ENCODE measurements at regions not wholly inside any gene's neighbourhood (a gene's known extent, or its start where the extent isn't known, plus 50 kb on each side); places are given as distances from the start of the nearest gene placed in this dataset.

- no peak for DNase-seq (ENCODE audit: low read depth in 2 of 2)
Measured at GRCh38 chr21:16357994-16358393, 628.2 kb downstream of the USP25 start.

DNA sequence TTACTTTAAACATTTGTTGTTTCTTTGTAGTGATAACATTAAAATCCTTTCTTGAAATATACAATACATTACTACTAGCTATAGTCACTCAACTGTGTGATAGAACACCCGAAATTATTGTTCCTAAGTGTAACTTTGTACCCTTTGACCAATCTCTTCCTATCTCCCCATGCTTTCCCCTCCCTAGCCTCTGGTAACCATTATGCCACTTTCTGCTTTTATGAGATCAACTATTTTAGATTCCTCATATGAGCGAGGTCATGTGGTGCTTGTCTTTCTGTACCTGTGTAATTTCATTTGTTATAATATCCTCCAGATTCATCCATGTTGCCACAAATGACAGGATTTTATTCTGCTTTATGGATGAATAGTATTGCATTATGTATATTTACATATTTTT lies 629.0 kb downstream of the USP25 start:
- DNase-seq (ENCODE audit: low read depth in 2 of 2): no peak

DNA sequence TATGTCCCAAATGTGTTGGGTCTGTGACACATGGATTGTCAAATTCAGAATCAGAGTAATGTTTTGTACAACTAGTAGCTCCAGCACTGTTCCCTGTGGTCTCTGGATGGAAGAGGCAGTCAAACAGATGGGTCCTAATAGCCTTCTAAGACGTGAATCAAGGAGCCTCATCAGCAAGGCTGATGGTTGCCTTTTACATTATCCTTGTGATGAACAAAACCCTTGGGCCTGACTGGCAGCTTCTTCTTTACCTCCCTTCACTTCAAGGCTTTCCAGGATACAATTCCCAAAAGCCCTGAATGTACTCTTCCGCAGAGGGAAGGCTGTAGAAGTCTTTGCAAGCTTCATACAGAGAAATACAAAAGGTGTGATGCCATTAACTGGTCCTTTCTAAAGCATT lies 633.3 kb downstream of the USP25 start:
- DNase-seq (ENCODE audit: low read depth in 2 of 2): no peak

DNA sequence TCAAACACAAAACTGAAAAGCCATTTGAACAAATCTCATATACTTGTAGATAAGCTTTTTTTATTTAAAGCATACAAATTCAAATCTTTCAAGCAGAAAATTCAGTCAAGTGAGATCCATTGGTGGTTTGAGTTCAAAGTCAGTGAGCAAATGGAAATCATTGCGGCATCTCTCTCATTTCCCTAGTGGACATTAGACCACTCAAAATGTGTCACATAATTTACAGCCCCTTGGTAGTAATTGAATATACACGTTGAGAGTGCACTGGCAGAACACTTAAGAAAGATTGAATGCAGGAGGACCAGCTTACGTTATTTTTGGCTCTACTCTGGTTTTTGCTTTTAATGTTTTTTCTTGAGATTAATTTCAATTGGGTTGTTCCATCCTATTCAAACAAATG lies 633.7 kb downstream of the USP25 start:
- no peak for DNase-seq (ENCODE audit: low read depth in 2 of 2)

DNA sequence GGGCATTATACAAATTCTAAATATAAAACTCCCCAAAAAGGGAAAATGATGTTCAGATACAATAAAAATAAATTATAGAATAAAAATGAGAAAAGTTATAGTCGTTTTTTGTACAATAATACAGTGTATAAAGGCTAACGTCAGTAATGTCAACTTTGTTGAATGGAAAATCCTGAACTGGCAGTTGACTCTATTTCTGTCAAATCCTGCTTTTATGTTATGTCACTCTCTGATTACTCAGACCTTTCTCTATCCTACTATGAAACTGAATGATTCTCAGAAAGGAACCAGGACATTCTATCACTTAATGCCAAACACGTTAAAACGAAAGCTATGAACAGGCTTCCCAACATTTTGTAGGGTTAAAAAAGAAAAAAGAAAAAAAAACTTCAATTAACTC lies 636.4 kb downstream of the USP25 start:
- DNase-seq (ENCODE audit: low read depth in 2 of 2): no peak

DNA sequence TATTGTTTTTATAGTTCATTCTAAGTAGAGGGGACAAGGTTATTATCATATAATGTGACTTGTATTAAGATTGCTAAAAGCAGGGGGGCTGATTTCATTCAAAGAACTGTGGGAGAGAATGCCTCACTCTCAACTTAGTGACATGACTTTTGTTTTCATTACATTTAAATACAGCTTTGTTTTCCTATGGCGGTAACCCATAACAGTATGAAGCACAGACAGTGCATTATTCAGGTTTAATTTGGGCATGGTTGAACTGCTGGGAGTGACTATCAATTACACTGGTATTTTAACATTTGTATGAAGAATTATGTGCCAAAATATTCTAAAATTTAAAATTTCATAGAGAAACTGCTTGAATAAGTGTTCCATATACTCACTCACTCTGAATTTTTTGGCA lies 637.3 kb downstream of the USP25 start:
- DNase-seq (ENCODE audit: low read depth in 2 of 2): no peak

DNA sequence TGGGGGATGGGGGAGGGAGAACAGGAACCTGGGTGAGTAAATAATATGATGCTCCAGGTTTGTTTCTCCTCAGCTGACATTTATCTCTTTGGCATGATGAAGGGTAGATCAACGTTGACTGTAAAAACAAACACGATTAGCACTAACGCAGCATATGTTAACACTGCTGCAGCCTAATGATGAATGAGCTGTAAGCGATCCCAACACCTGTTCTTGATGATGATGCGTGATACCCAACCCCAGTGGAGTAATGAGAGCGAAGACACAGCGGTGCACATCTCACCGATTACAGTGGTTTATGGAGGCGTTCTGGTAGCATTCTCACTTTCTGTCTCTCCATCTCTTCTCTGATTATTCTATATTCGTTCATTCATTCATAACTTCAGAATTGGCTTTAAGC lies 640.4 kb downstream of the USP25 start:
- no peak for DNase-seq (ENCODE audit: low read depth in 2 of 2)

DNA sequence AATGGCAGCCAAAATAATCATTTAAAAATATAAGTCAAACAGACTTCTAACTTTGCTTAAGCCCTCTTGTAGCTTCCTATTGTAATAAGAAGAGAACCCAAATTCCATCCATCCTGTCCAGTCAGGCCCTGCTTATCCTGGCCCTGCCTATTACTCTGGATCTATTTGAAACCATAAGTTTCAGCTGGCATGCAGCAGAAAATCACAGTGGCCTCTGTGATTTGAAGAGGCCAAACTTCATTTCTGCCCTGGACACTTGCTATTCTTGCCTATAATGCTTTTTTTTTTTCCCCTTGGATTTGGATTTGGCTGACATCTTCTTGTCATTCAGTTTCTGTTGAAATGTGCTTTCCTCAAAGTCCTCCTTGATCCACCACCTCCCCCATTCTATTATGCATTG lies 642.8 kb downstream of the USP25 start:
- DNase-seq (ENCODE audit: low read depth in 2 of 2): no peak

DNA sequence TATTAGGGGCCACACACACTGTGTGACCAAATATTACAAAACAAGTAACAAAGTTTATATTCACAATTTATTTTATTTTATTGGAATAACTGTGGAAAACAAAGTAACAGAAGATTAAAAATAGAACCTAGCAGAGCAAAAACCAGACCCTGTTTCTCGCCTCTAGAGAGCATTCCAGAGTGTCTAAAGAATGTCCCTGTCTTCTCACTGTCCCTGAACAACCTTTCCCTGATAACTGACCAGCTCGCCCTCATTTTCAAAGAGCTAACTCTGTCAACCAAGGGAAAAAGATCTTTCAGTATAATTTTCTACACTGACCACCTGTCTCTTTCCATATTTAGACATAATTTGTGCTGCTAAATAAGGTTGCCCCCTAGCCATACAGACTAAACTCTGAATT lies 646.9 kb downstream of the USP25 start:
- DNase-seq (ENCODE audit: low read depth in 2 of 2): no peak

- DNase-seq (ENCODE audit: low read depth in 2 of 2): no peak
Measured at GRCh38 chr21:16377120-16377658, 647.4 kb downstream of the USP25 start.

DNA sequence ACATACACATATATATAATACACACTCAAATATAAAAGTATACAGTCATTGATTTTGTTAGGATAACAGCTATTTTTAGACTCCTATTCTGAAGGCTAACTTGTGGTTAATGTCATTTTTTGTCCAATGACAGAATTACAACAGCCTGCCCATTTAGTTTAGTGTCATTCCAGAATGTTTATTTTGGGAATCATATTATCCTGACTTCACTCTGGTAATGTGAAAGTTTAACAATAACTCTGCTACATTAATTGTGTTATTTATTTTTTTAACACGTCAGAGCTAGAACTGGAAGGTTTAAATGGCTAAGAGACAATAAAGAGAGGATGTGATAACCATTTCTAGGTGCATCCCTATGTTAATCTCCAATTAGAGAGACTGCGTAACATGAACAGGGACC lies 648.1 kb downstream of the USP25 start:
- no peak for DNase-seq (ENCODE audit: low read depth in 2 of 2)

DNA sequence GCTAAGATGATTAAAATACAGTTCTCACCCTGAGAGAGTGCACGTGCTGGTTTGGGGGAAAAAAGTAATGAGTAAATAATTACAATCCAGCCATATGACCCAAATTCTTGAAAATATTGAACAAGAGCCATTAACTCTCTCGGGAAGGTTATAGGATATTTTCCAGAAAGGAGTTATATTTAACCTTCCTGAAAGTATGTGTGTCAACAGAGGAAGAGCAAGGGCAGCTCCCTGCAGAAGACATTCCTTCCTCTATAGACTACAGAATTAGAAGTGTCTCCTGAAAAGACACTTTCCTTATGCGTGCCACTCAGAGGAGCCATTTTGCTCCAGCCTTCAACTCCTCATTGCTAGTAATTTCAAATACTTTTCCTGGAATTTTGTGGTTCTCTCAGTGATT lies 648.7 kb downstream of the USP25 start:
- DNase-seq (ENCODE audit: low read depth in 2 of 2): peak in 1 of 2 experiments; percentile 9

DNA sequence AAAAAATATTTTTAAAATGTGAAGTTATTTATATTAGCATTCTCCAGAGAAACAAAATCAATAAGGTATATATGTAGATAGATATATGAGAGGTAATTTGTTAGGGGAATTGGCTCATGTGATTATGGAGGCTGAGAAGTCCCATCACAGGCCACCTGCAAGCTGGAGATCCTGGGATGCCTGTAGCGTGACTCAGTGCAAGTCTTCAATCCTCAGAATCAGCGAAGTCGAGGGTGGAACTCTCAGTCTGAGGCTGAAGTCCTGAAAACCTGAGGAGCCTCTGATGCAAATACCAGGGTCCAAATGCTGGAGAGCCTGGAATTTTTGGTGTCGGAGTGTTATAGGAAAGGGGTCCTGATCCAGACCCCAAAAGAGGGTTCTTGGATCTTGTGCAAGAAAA lies 658.5 kb downstream of the USP25 start:
- no peak for DNase-seq (ENCODE audit: low read depth in 2 of 2)

- DNase-seq (ENCODE audit: low read depth in 2 of 2): no peak
Measured at GRCh38 chr21:16388911-16389560, 659.3 kb downstream of the USP25 start.

DNA sequence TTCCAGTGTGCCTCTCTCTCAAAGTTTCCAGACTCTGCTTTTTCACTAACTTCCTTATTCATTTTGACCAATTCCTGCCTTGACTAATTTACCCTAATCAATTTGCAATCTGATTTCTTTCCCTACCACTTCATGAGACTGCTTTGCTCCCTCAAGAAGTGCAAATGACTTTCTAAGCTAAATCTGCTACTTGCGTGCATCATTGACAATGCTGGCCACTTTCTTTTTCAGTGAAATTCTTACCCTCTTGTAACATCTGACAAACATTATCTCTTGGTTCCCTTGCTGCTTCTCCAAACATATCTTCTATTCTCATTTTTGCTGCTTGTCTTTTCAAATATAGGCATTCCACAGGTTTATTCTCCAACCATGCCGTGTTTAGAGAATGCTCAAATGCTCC lies 659.9 kb downstream of the USP25 start:
- DNase-seq (ENCODE audit: low read depth in 2 of 2): no peak

GRCh38 chr21:16395285-16395684 lies 665.5 kb downstream of the USP25 start:
- DNase-seq (ENCODE audit: low read depth in 2 of 2): no peak

- DNase-seq (ENCODE audit: low read depth in 2 of 2): no peak
Measured at GRCh38 chr21:16402752-16403151, 673.0 kb downstream of the USP25 start.

- no peak for DNase-seq (ENCODE audit: low read depth in 2 of 2)
Measured at GRCh38 chr21:16404776-16405175, 675.0 kb downstream of the USP25 start.

DNA sequence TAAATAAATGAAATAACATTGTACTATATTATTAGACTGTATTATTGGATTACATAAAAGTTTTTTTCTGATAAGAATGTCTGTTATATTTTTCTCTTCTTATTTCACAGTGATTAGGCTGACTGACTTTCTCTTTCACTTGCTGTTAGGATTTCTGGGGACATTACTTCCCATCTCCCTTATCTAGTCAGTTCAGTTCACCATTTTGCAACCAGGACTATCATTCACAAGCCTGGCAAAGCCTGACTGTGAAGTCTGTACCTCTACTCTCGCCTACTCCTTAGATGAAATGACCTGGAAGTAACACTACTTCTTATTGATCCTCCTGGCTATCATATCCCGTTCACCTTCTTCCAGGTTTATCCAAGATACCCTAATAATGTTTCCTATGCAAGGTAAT lies 676.6 kb downstream of the USP25 start:
- no peak for DNase-seq (ENCODE audit: low read depth in 2 of 2)

DNA sequence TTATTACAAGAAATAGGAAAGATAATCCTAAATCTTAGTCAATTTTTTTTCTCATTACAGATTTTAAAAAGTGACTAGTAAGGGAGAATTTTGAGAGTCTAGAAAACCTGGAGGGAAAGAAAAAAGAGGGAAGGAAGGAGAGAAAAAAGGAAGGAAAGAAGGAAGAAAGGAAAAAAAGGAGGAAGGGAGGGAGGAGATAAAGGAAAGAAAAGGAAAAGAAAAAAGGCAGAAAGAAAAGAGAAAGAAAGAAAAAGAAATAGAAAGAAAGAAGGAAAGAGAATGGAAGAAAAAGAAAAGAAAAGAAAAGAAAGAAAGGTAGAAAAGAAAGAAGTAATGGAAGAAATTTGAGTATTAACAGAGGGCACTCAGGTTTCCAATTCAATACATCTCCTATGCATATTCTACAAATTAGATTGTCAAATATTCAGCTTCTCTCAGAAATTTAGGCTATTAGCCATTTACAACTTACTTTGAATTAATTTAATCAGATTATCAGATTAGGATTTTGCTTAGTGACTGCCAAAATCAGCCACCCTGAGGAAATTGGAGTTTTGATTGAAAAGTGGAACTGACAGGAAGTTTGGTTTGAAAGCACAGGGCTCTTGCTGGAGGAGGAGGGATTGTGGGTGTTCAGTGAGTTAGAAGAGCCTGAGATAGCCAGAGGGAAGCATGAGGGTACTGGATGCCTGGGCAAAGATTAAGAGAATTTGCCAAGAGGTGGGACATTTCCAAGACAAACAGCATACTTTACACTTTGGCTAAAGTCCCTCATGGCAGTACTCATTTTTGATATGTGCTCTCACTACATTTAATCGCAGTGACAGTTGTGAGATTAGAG lies 677.8 kb downstream of the USP25 start:
- no peak for DNase-seq (ENCODE audit: low read depth in 2 of 2)

DNA sequence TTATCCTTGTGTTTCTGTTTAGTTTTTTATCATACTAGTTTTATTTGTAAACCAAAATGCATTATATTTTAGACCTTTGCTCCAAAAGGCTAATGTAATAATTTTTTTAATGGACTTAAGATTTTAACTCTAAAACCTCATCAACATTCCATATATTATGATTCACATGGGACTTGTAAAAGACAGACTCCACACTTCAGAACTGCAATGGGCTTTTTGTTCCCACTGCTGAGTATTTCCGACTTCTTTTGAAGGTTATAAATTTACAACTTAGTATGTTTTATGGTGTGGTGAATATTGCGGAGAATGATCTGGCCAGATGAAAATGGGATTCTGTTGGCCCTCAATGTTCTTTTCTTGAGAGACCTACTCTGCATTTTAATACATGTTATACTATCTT lies 678.5 kb downstream of the USP25 start:
- no peak for DNase-seq (ENCODE audit: low read depth in 2 of 2)

DNA sequence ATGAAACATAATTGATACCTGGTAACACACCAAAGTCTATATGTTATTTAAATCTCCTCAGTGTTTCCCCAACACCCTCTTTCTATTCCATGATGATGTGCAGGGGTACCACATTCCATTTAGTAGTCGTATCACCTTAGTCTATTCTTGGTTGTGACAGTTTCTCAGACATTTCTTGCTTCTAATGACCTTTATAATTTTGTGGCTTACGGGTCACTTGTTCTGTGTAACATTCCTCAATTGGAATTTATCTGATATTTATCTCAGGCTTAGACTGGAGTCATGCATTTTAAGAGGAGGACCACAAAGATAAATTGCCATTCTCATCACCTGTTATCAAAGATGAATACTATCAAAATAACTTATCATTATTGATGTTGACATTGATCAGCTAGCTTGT lies 679.6 kb downstream of the USP25 start:
- no peak for DNase-seq (ENCODE audit: low read depth in 2 of 2)

- peak; percentile 21 to 37 for DNase-seq (ENCODE audit: low read depth in 2 of 2)
Measured at GRCh38 chr21:16418226-16418625, 688.4 kb downstream of the USP25 start.

All from fibroblast of skin of left biceps (primary cell).